ENCODE measurements at regions not wholly inside any gene's neighbourhood (a gene's known extent, or its start where the extent isn't known, plus 50 kb on each side); places are given as distances from the start of the nearest gene placed in this dataset.

DNA sequence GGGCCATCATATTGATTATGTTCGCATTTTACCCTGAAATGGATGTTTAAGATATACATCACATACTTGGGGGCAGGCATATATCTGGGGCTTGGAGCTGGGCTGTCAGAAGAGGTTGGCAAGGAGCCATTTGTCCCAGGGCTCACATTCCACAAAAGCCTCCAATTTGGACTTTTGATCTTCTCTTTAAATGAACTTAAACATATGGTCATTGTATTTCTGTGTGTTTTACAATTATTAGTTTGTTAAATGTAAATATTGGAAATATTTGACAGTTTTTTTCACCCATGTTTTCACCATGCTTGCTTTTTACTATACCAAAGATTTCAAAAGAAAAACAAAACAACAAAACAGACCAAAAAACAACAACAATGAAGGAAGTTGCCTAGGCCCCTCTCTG is 165.8 kb upstream of the MEIS1 start:
- no peaks in the 10 kb centered on the region for H3K9me3 Mint-ChIP-seq
- H3K27ac Mint-ChIP-seq: no peak overlapping the region
- H3K27me3 Mint-ChIP-seq (ENCODE audit: low read depth): no peaks in the 10 kb centered on the region
- TF ChIP-seq, protein P1, sequence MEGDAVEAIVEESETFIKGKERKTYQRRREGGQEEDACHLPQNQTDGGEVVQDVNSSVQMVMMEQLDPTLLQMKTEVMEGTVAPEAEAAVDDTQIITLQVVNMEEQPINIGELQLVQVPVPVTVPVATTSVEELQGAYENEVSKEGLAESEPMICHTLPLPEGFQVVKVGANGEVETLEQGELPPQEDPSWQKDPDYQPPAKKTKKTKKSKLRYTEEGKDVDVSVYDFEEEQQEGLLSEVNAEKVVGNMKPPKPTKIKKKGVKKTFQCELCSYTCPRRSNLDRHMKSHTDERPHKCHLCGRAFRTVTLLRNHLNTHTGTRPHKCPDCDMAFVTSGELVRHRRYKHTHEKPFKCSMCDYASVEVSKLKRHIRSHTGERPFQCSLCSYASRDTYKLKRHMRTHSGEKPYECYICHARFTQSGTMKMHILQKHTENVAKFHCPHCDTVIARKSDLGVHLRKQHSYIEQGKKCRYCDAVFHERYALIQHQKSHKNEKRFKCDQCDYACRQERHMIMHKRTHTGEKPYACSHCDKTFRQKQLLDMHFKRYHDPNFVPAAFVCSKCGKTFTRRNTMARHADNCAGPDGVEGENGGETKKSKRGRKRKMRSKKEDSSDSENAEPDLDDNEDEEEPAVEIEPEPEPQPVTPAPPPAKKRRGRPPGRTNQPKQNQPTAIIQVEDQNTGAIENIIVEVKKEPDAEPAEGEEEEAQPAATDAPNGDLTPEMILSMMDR (IDR thresholded peaks at IDR 0.05; ENCODE audit: unreplicated experiment in 3 of 3): no peak
- H3K4me3 Mint-ChIP-seq: no peak overlapping the region
- peaks cover 24% of the 10 kb centered on the region for H3K4me1 Mint-ChIP-seq
- H3K36me3 Mint-ChIP-seq (ENCODE audit: low read depth): no peaks in the 10 kb centered on the region

DNA sequence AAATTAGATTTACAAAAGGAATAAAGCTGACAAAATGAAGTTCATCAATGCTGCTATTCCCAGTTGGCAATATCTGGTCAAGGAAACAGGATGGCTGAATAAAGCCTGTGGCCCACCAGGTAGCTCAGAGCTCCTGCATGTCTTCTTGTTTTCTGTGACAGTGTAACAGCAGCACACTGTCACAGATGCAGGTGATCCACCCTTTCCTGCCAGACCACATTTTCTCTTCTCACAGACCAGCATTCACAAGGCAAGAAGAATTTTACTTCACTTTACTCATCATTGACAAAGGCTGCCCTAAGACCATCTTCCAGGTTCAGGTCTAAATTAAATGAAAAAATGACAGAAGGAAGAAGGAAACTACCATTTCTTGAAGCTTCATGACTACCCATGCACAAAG is 166.2 kb upstream of the MEIS1 start:
- Mint-ChIP-seq H3K4me3 (no peak overlapping the region), H3K9me3 (no peaks in the 10 kb centered on the region), H3K27me3 (ENCODE audit: low read depth) (no peaks in the 10 kb centered on the region), H3K4me1 (peaks cover 20% of the 10 kb centered on the region), H3K27ac (no peak overlapping the region), H3K36me3 (ENCODE audit: low read depth) (no peaks in the 10 kb centered on the region)
- TF ChIP-seq, protein P1 (IDR thresholded peaks at IDR 0.05; ENCODE audit: unreplicated experiment in 3 of 3): no peak

DNA sequence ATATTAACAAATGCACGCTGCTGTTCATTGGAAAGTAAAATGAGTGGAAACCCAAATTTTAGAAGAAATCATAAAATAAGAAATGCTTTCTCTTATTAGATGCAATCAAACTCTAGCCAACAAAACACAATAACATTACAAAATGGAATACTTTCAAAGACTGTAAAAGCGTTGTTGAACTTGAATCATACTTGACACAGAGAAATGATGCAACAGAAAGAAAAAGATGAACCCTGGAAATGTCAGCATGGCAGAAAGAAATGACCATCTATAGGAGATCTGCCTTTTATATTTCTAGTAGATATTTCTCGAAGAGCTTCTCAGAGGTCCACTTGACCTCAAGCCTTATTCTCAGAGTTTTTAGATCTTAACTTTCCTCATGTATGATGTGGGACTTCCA is 170.6 kb upstream of the MEIS1 start:
- no peak overlapping the region for H3K27ac Mint-ChIP-seq
- TF ChIP-seq, protein P1 (IDR thresholded peaks at IDR 0.05; ENCODE audit: unreplicated experiment in 3 of 3): no peak
- H3K27me3 Mint-ChIP-seq (ENCODE audit: low read depth): no peaks in the 10 kb centered on the region
- H3K4me3 Mint-ChIP-seq: no peak overlapping the region
- H3K4me1 Mint-ChIP-seq: peaks cover 11% of the 10 kb centered on the region
- H3K9me3 Mint-ChIP-seq: no peaks in the 10 kb centered on the region
- H3K36me3 Mint-ChIP-seq (ENCODE audit: low read depth): no peaks in the 10 kb centered on the region

DNA sequence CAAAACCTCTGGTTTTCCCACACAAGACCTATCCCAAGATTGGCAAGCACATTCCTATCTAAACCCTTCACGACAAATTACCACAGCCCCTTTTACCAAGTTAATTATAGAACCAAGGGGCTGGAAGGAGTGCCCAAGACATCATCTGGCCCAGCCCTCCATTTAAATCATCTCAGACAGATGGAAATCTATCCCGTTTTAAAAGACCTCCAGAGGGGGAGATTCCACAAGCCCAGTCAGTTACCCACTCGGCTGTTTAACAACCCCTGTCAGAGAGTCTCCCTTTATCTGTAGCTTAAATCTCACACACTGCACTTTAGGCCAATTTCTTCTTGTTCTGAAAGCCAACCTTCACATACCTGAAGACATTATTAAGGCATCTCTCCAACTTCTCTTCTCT is 179.1 kb upstream of the MEIS1 start:
- no peaks in the 10 kb centered on the region for H3K27me3 Mint-ChIP-seq (ENCODE audit: low read depth)
- H3K27ac Mint-ChIP-seq: no peak overlapping the region
- TF ChIP-seq, protein P1 (IDR thresholded peaks at IDR 0.05; ENCODE audit: unreplicated experiment in 3 of 3): no peak
- peaks cover 7% of the 10 kb centered on the region for H3K4me1 Mint-ChIP-seq
- no peak overlapping the region for H3K4me3 Mint-ChIP-seq
- H3K36me3 Mint-ChIP-seq (ENCODE audit: low read depth): no peaks in the 10 kb centered on the region
- peaks cover 3% of the 10 kb centered on the region for H3K9me3 Mint-ChIP-seq

DNA sequence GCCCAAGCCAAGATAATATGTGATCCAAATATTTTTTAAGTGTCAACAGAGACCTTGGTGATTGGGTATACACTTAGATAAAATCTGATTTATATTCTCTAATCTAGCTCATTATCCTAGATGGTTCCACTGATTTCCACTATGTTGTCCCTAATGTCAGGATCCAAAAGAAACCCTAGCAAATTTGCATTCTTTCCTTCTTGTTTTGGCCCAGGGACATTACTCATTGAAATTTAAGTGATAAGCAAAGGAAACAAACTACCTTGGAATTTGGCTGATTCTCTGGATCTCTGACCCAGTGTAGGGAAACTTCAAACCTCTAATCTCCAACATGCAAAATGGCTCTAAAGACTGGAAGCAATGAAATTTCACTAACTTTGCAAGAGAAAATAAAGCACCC is 179.8 kb upstream of the MEIS1 start:
- Mint-ChIP-seq H3K27ac (no peak overlapping the region), H3K4me3 (no peak overlapping the region), H3K4me1 (peaks cover 7% of the 10 kb centered on the region), H3K9me3 (peaks cover 3% of the 10 kb centered on the region), H3K36me3 (ENCODE audit: low read depth) (no peaks in the 10 kb centered on the region), H3K27me3 (ENCODE audit: low read depth) (no peaks in the 10 kb centered on the region)
- TF ChIP-seq, protein P1 (IDR thresholded peaks at IDR 0.05; ENCODE audit: unreplicated experiment in 3 of 3): no peak

DNA sequence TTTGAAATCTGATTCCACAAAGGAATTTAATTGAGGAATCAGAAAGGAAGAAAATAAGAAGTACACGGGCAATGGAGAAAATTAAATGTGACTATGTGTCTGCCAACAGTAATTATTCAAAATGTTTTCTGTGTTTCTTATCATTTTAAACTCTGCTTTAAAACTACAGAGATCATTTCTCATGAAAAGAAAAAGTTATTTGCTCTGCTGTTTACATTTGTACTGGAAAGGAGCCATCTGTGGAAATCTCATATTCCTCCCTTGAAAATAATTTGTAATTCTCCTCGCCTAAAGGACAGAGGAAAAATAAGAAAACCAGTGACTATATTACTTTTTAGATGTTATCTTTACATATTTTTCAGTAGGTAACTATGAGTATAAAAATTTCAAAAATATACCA is 181.9 kb upstream of the MEIS1 start:
- no peak overlapping the region for H3K4me3 Mint-ChIP-seq
- peaks cover 7% of the 10 kb centered on the region for H3K4me1 Mint-ChIP-seq

More for the DNA sequence above, 181.9 kb upstream of the MEIS1 start:
- H3K27ac Mint-ChIP-seq: peak overlapping the region in 1 of 3 experiments; percentile 17
- H3K27me3 Mint-ChIP-seq (ENCODE audit: low read depth): peaks cover 3% of the 10 kb centered on the region
- TF ChIP-seq, protein P1 (IDR thresholded peaks at IDR 0.05; ENCODE audit: unreplicated experiment in 3 of 3): no peak
- H3K36me3 Mint-ChIP-seq (ENCODE audit: low read depth): no peaks in the 10 kb centered on the region
- H3K9me3 Mint-ChIP-seq: peaks cover 3% of the 10 kb centered on the region

Data from nephron (organoid).